ENCODE measurements at regions not wholly inside any gene's neighbourhood (a gene's known extent, or its start where the extent isn't known, plus 50 kb on each side); places are given as distances from the start of the nearest gene placed in this dataset.

DNA sequence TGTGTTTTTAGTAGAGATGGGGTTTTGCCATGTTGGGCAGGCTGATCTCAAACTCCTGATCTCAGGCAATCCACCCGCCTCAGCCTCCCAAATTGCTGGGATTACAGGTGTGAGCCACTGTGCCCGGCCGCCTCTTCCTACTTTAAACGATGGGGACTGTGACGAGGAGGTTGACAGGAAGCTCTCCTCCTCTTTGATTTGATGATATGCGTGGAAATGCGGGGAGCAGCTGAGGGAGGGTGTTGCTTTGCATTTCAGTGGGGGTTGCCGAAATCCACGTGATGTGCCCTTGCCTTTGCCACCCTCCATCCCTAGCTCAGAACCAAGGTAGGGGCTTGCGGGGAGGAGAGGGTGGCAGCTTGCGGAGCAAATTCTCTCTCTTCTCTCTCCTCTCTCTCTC, 189.6 kb downstream of the AACS start:
- H3K27ac ChIP-seq, result no peak overlapping the region
- TF ChIP-seq, protein P1, sequence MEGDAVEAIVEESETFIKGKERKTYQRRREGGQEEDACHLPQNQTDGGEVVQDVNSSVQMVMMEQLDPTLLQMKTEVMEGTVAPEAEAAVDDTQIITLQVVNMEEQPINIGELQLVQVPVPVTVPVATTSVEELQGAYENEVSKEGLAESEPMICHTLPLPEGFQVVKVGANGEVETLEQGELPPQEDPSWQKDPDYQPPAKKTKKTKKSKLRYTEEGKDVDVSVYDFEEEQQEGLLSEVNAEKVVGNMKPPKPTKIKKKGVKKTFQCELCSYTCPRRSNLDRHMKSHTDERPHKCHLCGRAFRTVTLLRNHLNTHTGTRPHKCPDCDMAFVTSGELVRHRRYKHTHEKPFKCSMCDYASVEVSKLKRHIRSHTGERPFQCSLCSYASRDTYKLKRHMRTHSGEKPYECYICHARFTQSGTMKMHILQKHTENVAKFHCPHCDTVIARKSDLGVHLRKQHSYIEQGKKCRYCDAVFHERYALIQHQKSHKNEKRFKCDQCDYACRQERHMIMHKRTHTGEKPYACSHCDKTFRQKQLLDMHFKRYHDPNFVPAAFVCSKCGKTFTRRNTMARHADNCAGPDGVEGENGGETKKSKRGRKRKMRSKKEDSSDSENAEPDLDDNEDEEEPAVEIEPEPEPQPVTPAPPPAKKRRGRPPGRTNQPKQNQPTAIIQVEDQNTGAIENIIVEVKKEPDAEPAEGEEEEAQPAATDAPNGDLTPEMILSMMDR (conservative IDR thresholded peaks at IDR 0.05), result no peak

DNA sequence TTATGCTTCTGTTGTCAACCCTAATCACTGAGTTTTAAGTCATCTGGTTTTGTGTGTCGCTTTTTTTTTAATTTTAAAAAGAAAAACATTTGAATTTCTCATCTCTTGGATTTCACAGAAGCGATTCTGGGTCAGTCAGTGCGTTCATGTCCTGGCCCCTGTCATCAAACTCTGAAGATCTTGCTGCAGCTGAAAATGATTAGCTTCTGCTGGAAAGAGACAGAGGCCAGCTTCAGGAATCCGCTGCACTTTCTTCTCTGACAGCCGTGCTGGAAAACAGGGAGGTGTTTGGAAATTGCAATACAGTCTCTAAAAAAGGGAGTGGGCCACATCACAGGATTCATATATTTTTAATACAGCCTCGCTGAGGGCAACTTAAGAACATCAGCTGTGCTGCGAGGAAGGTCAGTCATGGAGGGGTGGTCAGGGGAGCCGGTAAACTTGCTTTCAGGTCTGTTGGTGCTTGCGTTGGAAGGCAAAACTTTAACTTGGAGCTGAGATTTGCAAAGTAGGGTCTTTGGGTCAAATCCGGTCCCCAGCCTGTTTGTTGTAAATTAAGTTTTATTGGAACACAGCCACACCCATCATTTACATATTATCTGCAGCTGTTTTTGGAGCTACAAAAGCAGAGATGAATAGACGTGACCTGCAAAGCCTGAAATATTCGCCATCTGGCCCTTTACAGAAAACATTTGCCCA, 190.8 kb downstream of the AACS start:
- H3K27ac ChIP-seq, result no peak overlapping the region
- TF ChIP-seq, protein P1 (conservative IDR thresholded peaks at IDR 0.05), result no peak

DNA sequence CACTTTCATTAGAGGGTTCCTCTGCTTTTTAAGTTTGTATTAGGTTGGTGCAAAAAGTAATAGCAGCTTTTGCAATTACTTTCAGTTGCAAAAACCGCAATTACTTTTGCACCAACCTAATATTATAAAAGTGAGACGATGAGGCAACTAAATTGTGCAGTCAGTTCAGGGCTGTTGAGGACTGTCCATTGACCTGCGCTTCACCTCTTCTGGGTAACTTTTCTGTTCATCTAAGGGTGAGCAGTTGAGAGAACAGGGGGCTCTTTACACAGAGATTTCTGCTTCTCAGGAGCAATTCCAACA, 191.3 kb downstream of the AACS start:
- TF ChIP-seq, protein P1 (conservative IDR thresholded peaks at IDR 0.05), result no peak
- H3K27ac ChIP-seq, result no peak overlapping the region

DNA sequence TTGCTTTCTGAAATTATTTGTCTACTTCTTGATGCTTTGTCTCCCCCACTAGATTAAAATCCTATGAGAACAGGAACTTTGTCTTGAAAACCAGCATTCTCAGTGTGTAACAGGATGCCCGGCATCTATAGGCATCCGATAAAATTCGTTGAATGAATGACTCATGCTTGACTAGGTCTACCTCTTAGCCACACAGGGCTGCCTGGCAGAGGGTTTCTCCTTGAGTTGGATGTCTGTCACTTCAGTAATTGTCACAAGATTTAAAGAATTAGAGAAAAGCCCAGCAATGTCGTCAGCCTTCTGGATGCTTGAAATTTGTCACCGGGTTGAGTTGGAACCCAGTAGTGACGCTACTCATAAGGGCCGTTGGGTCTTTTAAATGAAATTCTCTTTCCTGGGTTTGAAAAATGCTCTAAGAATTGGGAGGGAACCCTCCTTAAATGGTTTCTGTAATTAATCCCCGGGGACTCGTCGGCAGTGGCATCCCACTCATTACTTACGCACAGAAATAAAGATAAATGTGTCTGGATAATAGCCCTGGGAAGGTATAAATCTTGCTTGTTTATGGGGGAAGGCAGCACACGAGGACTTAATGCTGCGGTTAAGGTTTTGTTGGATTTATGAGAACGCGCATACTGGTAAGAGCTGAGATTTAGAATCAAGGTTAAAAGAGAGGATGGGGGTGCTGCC, 194.1 kb downstream of the AACS start:
- no peak overlapping the region for H3K27ac ChIP-seq
- TF ChIP-seq, protein P1 (conservative IDR thresholded peaks at IDR 0.05), result no peak

DNA sequence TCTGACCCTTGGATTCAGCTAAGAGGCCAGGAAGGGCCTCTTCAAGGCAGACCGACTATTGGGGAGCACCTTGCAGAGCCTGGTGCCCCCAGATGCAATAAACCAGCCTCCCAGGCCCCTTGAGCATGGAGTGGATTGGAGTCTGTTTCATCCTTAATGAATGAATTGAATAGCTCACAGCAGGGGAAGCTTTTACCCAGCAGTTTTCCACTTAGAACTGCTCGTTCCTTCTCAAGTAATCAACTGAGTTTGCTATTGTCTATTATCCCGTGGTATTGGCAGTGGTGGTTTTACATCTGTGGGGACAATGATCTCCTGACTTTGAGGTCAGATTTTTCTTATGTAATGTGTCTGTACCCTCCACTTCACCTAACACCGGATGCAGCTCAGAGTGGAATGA, 197.6 kb downstream of the AACS start:
- TF ChIP-seq, protein P1 (conservative IDR thresholded peaks at IDR 0.05), result no peak
- no peak overlapping the region for H3K27ac ChIP-seq

DNA sequence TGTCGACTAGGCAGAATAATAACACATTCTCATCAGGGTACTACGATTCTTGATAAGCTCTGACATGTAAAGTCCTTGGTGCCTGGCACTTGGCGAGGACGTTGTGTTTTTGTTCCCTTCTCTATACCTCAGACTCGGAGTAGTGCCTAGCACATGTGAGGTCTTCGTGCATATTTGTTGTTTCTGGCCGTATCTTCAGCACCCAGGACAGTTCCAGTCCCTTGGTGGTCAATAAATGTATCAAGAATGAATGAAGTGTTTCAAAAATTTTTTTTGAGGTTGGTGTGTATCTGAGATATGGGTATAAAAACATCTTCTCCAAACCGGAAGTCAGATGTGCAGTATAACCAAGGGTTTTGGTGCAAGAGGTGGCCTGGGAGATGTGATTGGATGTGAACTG, 198.2 kb downstream of the AACS start:
- H3K27ac ChIP-seq, result no peak overlapping the region
- TF ChIP-seq, protein P1 (conservative IDR thresholded peaks at IDR 0.05), result no peak

DNA sequence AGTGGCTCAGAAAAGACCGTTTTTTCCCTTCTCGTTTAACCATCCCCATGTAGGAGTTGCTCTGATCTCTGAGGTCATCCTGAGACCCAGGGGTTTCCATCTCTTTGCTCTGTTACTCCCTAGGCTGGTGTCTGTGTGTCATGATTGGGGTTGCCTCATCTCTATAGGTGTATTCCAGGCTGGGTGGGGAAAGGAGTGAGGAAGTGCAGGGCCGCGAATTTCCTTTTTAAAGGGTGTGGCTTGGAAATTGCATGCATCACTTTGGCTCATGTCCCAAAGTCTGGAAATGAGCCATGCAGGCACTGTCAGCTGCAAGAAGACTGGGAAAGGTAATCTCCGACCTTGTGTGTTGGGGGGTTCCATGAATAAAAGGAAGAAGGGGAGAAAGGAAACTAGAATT, 201.9 kb downstream of the AACS start:
- no peak overlapping the region for H3K27ac ChIP-seq
- TF ChIP-seq, protein P1 (conservative IDR thresholded peaks at IDR 0.05), result no peak

Data from VCaP (cell line).